T-helper 22 cell (primary cell): ENCODE measurements at regions not wholly inside any gene's neighbourhood (a gene's known extent, or its start where the extent isn't known, plus 50 kb on each side); places are given as distances from the start of the nearest gene placed in this dataset.

Experiments
- DNase-seq: peaks from one replicate; pipeline ENCODE4 v3.0.0-alpha.2; 2020; ENCODE audit warnings: low read depth

DNA sequence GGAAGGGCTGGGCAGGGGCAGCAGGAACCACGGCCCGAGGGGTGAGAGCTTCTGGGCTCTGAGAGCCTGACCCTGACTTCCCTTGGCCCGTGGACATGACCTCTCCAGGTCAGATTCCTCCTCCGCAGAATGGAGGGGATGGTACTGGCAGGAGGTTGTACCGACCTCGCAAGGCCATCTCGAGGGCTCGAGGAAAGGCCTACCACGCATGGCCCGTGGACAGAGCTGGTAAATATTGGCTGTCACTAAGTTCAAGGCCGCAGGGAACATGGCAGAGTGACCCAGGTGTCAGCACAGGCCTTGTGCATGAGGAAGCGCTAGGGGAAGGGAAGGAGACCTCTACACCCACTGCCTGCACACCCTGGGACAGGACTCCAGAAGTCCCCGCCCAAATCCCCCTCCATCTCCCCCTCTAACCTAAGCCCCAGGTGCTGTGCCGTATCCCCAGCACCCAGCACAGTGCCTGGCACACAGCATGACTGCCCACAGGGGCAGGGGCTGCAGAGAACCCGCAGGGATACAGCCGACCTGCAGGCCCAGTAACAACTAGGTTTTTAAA lies 54.9 kb upstream of the PPP2R5C start:
- DNase-seq = no peak

GRCh38 chr14:101707068-101707842 lies 54.3 kb upstream of the PPP2R5C start:
- peak; percentile 24 for DNase-seq

GRCh38 chr14:101707863-101708620 lies 53.5 kb upstream of the PPP2R5C start:
- DNase-seq = no peak

- DNase-seq = no peak
Observed at GRCh38 chr14:101708853-101709532, 52.5 kb upstream of the PPP2R5C start.

- DNase-seq = no peak
Observed at GRCh38 chr14:101709533-101709881, 52.0 kb upstream of the PPP2R5C start.

GRCh38 chr14:101709962-101710931 lies 51.3 kb upstream of the PPP2R5C start:
- DNase-seq = no peak

DNA sequence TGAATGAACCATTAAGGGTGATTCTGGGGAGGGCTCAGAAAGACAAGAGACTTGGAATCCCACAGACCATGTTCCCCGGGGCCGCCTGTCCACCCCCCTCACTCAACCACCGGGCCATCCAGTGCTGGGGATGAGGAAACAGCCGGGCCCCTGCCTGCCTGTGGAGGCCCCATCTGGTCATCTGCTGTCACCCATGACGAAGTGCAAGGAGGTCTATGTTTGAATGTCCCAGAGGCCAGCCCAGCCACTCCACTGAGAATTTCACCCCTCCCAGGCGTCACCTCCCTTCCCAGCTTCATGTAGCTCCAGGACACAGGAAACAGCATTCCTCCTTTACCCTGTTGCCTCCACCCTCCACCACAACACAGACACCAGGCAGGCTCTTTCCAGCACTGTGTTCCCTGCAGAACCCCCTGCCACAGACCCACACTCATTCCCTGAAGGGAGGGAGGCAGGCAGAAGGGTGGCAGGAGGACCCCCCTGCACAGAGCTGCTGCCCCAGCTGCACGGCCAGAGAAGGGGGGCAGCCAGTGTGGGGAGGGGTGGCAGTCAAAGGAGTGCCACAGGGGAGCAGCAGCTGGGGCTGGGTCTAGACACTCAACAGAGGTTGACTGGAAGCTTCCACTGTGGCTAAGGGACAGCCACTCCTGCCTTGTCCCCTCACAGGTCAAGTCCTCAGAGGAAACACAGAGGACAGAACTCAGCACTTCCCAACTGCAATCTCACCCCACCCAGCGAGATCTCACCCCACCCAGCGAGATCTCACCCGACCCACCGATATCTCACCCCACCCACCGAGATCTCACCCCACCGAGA lies 50.3 kb upstream of the PPP2R5C start:
- no peak for DNase-seq
